ENCODE measurements at regions not wholly inside any gene's neighbourhood (a gene's known extent, or its start where the extent isn't known, plus 50 kb on each side); places are given as distances from the start of the nearest gene placed in this dataset.

DNA sequence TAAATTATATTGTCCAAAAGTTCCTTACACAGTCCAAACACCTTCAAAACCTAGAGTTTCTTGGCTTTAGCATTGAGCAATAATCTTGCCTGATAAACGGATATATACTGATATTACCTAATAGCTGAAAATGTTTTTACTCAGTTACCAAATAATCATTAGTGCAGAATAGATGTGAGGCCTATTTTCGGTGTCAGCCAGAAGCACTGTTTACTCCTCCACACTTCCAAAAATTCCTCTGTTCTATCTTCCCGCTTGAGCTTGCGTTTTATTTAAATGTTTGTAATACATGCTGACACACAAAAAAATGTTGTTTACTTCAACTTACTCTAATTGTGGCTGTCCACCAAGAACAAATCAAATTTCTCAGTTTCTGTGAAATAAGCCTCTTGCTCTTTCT lies 606.2 kb upstream of the TEX47 start:
- Histone ChIP-seq H4K20me1 (replicated peaks; ENCODE audit: insufficient read depth) (no peaks in the 10 kb centered on the region), H2AFZ (no peak overlapping the region), H3K79me2 (replicated peaks; ENCODE audit: insufficient read depth) (no peaks in the 10 kb centered on the region), H3F3A (replicated peaks; ENCODE audit: low read depth) (no peaks in the 10 kb centered on the region), H3K36me3 (ENCODE audit: insufficient read depth) (no peaks in the 10 kb centered on the region), H3K9me2 (ENCODE audit: insufficient read depth) (no peaks in the 10 kb centered on the region), H3K4me1 (ENCODE audit: insufficient read depth) (no peaks in the 10 kb centered on the region), H3K4me3 (no peak overlapping the region), H3K27ac (ENCODE audit: low read depth) (no peak overlapping the region), H3K27me3 (ENCODE audit: insufficient read depth) (no peaks in the 10 kb centered on the region), H3K4me2 (no peak overlapping the region)
- TF ChIP-seq CREB1 (CRISPR knock-in tag; IDR thresholded peaks at IDR 0.05; ENCODE audit: low read depth), result no peak
- no peak for TF ChIP-seq JUNB (IDR thresholded peaks at IDR 0.05; ENCODE audit: unreplicated experiment)
- TF ChIP-seq ZNF114 (CRISPR knock-in tag; IDR thresholded peaks at IDR 0.05), result no peak
- no peak for TF ChIP-seq POLR2AphosphoS5 (IDR thresholded peaks at IDR 0.05; ENCODE audit: low read depth)
- TF ChIP-seq, protein P1, sequence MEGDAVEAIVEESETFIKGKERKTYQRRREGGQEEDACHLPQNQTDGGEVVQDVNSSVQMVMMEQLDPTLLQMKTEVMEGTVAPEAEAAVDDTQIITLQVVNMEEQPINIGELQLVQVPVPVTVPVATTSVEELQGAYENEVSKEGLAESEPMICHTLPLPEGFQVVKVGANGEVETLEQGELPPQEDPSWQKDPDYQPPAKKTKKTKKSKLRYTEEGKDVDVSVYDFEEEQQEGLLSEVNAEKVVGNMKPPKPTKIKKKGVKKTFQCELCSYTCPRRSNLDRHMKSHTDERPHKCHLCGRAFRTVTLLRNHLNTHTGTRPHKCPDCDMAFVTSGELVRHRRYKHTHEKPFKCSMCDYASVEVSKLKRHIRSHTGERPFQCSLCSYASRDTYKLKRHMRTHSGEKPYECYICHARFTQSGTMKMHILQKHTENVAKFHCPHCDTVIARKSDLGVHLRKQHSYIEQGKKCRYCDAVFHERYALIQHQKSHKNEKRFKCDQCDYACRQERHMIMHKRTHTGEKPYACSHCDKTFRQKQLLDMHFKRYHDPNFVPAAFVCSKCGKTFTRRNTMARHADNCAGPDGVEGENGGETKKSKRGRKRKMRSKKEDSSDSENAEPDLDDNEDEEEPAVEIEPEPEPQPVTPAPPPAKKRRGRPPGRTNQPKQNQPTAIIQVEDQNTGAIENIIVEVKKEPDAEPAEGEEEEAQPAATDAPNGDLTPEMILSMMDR (conservative IDR thresholded peaks at IDR 0.05; ENCODE audit: low read depth in 2 of 2), result no peak
- TF ChIP-seq NANOG (IDR thresholded peaks at IDR 0.05; ENCODE audit: borderline replicate concordance), result no peak
- 0 out of 3 replicates have a peak, but pooled peaks cover 4% of the 10 kb centered on the region for H3K36me3 Mint-ChIP-seq (ENCODE audit: low read depth)
- no peak overlapping the region for H3K4me3 Mint-ChIP-seq
- H3K27me3 Mint-ChIP-seq (ENCODE audit: insufficient read depth, low read depth, poor library complexity), result peaks cover 2% of the 10 kb centered on the region
- no peak overlapping the region for H3K27ac Mint-ChIP-seq
- H3K9me3 Mint-ChIP-seq, result peaks cover 6% of the 10 kb centered on the region; the same call in 2 of the 3 replicates
- no peaks in the 10 kb centered on the region for H3K4me1 Mint-ChIP-seq
- DNase-seq (ENCODE audit: low spot score) (no peak), ATAC-seq (no peak)

DNA sequence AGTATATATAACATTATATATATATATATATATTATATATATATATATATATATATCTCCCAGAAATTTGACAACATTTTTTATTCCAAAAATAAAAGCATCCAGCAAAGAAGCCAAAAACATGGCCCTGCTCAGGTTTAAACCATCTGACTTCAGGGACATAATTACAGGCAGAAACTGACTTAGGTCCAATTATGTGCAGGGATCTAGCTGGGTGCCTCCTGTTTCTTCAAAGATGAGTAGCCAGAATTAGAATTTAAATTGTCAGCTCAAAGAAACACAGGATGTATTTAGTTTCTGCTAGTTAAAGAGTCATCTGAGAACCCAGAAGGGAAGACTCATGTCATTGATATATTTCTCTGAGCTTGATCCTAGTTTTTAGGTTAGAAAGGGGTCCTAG lies 656.4 kb upstream of the TEX47 start:
- no peak for DNase-seq (ENCODE audit: low spot score)
- no peak overlapping the region for H3K4me2 ChIP-seq
- no peaks in the 10 kb centered on the region for H3K4me1 ChIP-seq (ENCODE audit: insufficient read depth)
- peaks cover 1% of the 10 kb centered on the region for H3K27me3 Mint-ChIP-seq (ENCODE audit: insufficient read depth, low read depth, poor library complexity)
- H2AFZ ChIP-seq, result no peak overlapping the region
- H3K9me2 ChIP-seq (ENCODE audit: insufficient read depth), result no peaks in the 10 kb centered on the region
- no peaks in the 10 kb centered on the region for H3K79me2 ChIP-seq (replicated peaks; ENCODE audit: insufficient read depth)
- no peaks in the 10 kb centered on the region for H3K36me3 Mint-ChIP-seq (ENCODE audit: low read depth)
- H3K4me3 Mint-ChIP-seq, result no peak overlapping the region
- TF ChIP-seq ZNF114 (CRISPR knock-in tag; IDR thresholded peaks at IDR 0.05), result no peak
- no peak for TF ChIP-seq POLR2AphosphoS5 (IDR thresholded peaks at IDR 0.05; ENCODE audit: low read depth)
- TF ChIP-seq, protein P1 (conservative IDR thresholded peaks at IDR 0.05; ENCODE audit: low read depth in 2 of 2), result no peak
- no peak for TF ChIP-seq NANOG (IDR thresholded peaks at IDR 0.05; ENCODE audit: borderline replicate concordance)
- TF ChIP-seq, protein P2, sequence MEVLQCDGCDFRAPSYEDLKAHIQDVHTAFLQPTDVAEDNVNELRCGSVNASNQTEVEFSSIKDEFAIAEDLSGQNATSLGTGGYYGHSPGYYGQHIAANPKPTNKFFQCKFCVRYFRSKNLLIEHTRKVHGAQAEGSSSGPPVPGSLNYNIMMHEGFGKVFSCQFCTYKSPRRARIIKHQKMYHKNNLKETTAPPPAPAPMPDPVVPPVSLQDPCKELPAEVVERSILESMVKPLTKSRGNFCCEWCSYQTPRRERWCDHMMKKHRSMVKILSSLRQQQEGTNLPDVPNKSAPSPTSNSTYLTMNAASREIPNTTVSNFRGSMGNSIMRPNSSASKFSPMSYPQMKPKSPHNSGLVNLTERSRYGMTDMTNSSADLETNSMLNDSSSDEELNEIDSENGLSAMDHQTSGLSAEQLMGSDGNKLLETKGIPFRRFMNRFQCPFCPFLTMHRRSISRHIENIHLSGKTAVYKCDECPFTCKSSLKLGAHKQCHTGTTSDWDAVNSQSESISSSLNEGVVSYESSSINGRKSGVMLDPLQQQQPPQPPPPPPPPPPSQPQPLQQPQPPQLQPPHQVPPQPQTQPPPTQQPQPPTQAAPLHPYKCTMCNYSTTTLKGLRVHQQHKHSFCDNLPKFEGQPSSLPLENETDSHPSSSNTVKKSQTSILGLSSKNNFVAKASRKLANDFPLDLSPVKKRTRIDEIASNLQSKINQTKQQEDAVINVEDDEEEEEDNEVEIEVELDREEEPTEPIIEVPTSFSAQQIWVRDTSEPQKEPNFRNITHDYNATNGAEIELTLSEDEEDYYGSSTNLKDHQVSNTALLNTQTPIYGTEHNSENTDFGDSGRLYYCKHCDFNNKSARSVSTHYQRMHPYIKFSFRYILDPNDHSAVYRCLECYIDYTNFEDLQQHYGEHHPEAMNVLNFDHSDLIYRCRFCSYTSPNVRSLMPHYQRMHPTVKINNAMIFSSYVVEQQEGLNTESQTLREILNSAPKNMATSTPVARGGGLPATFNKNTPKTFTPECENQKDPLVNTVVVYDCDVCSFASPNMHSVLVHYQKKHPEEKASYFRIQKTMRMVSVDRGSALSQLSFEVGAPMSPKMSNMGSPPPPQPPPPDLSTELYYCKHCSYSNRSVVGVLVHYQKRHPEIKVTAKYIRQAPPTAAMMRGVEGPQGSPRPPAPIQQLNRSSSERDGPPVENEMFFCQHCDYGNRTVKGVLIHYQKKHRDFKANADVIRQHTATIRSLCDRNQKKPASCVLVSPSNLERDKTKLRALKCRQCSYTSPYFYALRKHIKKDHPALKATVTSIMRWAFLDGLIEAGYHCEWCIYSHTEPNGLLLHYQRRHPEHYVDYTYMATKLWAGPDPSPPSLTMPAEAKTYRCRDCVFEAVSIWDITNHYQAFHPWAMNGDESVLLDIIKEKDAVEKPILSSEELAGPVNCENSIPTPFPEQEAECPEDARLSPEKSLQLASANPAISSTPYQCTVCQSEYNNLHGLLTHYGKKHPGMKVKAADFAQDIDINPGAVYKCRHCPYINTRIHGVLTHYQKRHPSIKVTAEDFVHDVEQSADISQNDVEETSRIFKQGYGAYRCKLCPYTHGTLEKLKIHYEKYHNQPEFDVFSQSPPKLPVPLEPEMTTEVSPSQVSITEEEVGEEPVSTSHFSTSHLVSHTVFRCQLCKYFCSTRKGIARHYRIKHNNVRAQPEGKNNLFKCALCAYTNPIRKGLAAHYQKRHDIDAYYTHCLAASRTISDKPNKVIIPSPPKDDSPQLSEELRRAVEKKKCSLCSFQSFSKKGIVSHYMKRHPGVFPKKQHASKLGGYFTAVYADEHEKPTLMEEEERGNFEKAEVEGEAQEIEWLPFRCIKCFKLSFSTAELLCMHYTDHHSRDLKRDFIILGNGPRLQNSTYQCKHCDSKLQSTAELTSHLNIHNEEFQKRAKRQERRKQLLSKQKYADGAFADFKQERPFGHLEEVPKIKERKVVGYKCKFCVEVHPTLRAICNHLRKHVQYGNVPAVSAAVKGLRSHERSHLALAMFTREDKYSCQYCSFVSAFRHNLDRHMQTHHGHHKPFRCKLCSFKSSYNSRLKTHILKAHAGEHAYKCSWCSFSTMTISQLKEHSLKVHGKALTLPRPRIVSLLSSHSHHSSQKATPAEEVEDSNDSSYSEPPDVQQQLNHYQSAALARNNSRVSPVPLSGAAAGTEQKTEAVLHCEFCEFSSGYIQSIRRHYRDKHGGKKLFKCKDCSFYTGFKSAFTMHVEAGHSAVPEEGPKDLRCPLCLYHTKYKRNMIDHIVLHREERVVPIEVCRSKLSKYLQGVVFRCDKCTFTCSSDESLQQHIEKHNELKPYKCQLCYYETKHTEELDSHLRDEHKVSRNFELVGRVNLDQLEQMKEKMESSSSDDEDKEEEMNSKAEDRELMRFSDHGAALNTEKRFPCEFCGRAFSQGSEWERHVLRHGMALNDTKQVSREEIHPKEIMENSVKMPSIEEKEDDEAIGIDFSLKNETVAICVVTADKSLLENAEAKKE (CRISPR knock-in tag; IDR thresholded peaks at IDR 0.05), result no peak
- H3K27ac Mint-ChIP-seq, result no peak overlapping the region
- ATAC-seq, result no peak
- H4K20me1 ChIP-seq (replicated peaks; ENCODE audit: insufficient read depth), result no peaks in the 10 kb centered on the region
- peaks cover 4% of the 10 kb centered on the region; the same call in 2 of the 3 replicates for H3K4me1 Mint-ChIP-seq
- no peaks in the 10 kb centered on the region for H3F3A ChIP-seq (replicated peaks; ENCODE audit: low read depth)
- H3K36me3 ChIP-seq (ENCODE audit: insufficient read depth), result no peaks in the 10 kb centered on the region; the same call in 1 of the 2 replicates
- 0 out of 3 replicates have a peak, but pooled peaks cover 2% of the 10 kb centered on the region for H3K9me3 Mint-ChIP-seq
- H3K27me3 ChIP-seq (ENCODE audit: insufficient read depth), result no peaks in the 10 kb centered on the region
- H3K4me3 ChIP-seq, result no peak overlapping the region
- no peak overlapping the region for H3K27ac ChIP-seq (ENCODE audit: low read depth)
